Kidney epithelial cell (primary cell): ENCODE measurements at regions not wholly inside any gene's neighbourhood (a gene's known extent, or its start where the extent isn't known, plus 50 kb on each side); places are given as distances from the start of the nearest gene placed in this dataset.

Experiments used
- DNase-seq: peaks from one replicate; pipeline ENCODE4 v3.0.0-alpha.2; 2010; ENCODE audit warnings: low read depth
- H3K27me3 ChIP-seq: 2 replicates; pipeline ENCODE4 v1.6.0; 2011; ENCODE audit warnings: low read length; ENCODE audit not compliant: control insufficient read depth, insufficient read depth
- H3K36me3 ChIP-seq: 2 replicates; pipeline ENCODE4 v1.5.1; 2011; ENCODE audit warnings: low read length; ENCODE audit not compliant: control insufficient read depth, insufficient read depth
- H3K4me3 ChIP-seq: 2 replicates; pipeline ENCODE4 v1.5.1; 2011; ENCODE audit warnings: low read depth, mild to moderate bottlenecking, control low read depth, low read length
- TF ChIP-seq, protein P1 (sequence below): IDR thresholded peaks from 2 replicates; pipeline ENCODE4 v1.5.1; 2011; ENCODE audit warnings: mild to moderate bottlenecking, moderate library complexity, low read length, control low read depth, inconsistent platforms; ENCODE audit not compliant: insufficient read depth, poor library complexity, severe bottlenecking

DNA sequence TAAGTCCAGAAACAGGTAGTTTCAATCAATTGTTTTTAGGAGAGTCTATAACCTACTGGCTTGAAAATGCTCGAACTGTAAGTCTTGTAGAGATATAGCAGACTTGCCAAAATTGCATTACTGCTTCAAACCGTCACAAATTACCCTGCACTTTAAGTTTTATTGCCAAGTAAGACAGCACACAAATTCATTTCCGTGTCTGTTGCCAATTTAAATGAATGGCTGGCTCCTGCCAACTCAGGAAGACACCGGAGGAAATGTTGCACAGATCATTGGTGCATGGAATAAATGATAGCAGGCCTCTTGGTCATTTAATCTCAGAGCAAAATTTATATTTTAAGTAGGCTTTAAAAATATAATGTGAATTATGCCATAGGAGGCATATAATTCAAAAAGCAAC is 438.1 kb downstream of the HACE1 start:
- Histone ChIP-seq H3K4me3 (no peak overlapping the region), H3K36me3 (no peaks in the 10 kb centered on the region), H3K27me3 (no peaks in the 10 kb centered on the region)
- TF ChIP-seq, protein P1, sequence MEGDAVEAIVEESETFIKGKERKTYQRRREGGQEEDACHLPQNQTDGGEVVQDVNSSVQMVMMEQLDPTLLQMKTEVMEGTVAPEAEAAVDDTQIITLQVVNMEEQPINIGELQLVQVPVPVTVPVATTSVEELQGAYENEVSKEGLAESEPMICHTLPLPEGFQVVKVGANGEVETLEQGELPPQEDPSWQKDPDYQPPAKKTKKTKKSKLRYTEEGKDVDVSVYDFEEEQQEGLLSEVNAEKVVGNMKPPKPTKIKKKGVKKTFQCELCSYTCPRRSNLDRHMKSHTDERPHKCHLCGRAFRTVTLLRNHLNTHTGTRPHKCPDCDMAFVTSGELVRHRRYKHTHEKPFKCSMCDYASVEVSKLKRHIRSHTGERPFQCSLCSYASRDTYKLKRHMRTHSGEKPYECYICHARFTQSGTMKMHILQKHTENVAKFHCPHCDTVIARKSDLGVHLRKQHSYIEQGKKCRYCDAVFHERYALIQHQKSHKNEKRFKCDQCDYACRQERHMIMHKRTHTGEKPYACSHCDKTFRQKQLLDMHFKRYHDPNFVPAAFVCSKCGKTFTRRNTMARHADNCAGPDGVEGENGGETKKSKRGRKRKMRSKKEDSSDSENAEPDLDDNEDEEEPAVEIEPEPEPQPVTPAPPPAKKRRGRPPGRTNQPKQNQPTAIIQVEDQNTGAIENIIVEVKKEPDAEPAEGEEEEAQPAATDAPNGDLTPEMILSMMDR = no peak
- no peak for DNase-seq

DNA sequence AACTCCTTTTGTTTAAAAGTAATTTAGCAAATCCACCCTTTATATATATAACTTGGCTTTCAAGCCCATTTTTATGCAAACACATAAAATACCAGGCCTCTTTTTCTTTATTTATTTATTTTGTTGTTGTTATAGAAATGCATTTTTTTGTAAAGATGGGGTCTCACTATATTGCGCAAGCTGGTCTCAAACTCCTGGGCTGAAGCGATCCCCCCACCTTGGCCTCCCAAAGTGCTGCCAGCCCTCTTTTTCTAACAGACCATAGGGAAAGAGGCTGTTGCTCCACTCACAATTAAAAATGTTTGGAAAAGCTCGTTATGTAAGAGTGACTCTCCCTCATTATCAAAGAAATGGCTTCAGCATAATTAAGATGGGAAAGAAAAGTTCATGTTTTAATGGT is 440.9 kb downstream of the HACE1 start:
- TF ChIP-seq, protein P1 = no peak
- Histone ChIP-seq H3K27me3 (no peaks in the 10 kb centered on the region), H3K36me3 (no peaks in the 10 kb centered on the region), H3K4me3 (no peak overlapping the region)
- no peak for DNase-seq

DNA sequence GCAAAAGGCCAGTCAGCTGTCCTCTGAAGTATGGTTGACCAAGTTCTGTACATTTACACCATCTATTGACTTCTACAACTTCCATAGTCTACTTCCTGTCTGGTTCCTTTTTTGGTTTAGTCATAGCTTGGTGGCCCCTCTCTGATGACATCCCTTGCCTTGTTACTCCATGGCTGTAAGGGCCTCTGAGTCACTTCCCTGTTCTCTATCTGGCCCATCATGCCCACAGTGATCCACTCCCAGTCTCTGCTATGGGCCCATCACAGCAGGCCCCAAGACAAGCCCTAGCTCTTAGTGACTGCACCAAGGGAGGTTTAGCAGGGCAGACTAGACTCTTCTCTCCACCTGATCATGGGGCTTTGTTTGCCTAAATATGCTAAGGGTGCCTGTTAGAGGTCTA is 441.6 kb downstream of the HACE1 start:
- DNase-seq = no peak
- H3K4me3 ChIP-seq = no peak overlapping the region
- no peaks in the 10 kb centered on the region for H3K36me3 ChIP-seq
- TF ChIP-seq, protein P1 = no peak
- H3K27me3 ChIP-seq = no peaks in the 10 kb centered on the region

DNA sequence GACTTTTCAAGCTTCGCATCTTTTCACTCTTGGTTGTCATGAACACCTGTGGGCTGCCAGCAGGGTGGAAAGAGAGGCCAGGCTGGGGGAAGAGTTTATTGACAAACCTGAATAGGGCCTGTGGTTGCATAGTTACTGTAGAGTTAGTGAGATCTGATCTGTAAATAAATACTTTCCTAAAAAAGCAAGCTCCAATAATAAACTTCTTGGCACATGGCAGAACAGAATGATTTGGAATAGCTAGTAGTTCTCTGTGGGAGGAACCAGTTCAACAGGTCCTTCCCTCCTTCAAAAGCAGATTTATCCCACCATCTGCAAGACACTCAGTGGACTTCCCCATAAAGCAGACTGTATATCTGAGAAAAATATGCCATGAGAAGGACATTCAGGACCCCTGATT is 445.0 kb downstream of the HACE1 start:
- Histone ChIP-seq H3K27me3 (no peaks in the 10 kb centered on the region), H3K36me3 (no peaks in the 10 kb centered on the region), H3K4me3 (no peak overlapping the region)
- TF ChIP-seq, protein P1 = no peak
- DNase-seq = no peak

DNA sequence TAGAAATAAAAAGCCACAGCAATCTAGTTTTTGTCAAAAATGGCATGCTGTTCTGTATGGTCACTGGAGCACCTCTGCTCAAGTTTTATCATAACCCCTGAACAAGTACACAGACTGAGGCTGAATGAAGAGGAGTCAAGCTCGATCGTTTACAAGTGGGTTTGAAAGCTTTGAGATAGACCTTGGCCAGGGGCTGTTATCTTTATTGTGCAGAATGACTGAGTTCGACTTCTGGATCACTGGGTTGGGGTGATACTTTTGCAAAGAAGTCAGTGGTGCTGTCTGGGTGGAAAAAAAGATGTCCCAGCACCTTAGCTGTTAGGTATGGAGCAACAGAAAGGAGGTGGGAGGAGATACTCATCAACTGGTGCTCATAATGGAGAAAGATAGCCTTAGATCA is 446.0 kb downstream of the HACE1 start:
- Histone ChIP-seq H3K36me3 (no peaks in the 10 kb centered on the region), H3K4me3 (no peak overlapping the region), H3K27me3 (no peaks in the 10 kb centered on the region)
- TF ChIP-seq, protein P1 = no peak
- no peak for DNase-seq

DNA sequence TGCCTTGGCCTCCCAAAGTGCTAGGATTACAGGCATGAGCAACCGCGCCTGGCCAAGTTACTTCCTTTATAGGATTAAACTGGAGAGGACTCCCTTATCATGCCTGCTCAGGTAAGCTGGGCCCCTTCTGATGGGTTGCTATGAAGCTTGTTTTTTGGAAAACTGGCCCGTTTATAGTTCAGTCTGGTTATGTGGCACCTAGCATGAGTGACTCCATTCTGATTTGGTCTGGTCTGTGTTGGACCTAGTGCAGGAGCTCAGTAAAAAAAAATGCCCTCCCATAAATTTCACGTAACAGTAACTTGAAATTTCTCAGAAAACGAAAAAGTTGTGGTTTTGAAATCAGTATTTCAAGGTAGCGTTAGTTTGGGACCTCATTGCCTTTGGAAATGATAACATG is 448.4 kb downstream of the HACE1 start:
- DNase-seq = no peak
- H3K36me3 ChIP-seq = no peaks in the 10 kb centered on the region
- no peaks in the 10 kb centered on the region for H3K27me3 ChIP-seq
- TF ChIP-seq, protein P1 = no peak
- no peak overlapping the region for H3K4me3 ChIP-seq
